GM18868 (cell line): ENCODE measurements at regions not wholly inside any gene's neighbourhood (a gene's known extent, or its start where the extent isn't known, plus 50 kb on each side); places are given as distances from the start of the nearest gene placed in this dataset.
A peak's percentile ranks its signal among the peaks of the same experiment; 100 is the strongest.

Experiments
- ATAC-seq: cut with Tn5 transposase; IDR thresholded peaks from one replicate; pipeline ENCODE4 v1.9.1; 2021; ENCODE audit warnings: mild to moderate bottlenecking, moderate library complexity; ENCODE audit not compliant: unreplicated experiment

DNA sequence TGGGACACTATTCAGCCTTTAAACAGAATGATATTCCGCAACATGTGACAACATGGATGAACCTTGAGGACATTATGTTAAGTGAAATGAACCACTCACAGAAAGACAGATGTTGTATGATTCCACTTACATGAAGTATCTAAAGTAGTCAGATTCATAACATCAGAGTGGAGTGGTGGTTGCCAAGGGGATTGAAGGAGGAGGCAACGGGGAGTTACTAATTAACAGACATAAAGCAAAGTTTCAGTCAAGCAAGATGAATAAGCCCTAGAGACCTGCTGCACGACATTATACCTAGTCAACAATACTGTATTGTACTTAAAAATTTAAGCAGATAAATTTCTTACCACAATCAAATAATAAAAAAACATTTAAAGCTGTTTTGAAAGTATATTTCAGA, 105.0 kb upstream of the NR0B1 start:
- ATAC-seq, result no peak

DNA sequence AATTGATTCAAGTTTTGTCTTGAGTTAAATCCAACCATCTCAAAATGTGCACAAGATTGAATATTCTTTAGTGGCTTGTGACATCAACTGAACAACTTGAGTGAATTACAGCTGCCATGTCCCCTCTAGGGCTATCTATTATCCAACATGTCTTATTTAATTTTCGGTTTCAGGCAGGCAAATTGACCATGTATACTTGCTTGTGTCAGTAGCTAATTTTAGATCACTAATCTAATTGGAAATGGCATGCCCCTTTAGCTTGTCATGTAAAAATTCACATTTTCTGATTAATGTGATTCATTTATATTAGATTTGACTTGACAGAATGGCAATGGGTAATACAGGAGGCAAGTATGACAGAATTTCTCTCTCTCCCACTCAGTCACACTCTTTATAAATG, 93.2 kb upstream of the NR0B1 start:
- no peak for ATAC-seq

DNA sequence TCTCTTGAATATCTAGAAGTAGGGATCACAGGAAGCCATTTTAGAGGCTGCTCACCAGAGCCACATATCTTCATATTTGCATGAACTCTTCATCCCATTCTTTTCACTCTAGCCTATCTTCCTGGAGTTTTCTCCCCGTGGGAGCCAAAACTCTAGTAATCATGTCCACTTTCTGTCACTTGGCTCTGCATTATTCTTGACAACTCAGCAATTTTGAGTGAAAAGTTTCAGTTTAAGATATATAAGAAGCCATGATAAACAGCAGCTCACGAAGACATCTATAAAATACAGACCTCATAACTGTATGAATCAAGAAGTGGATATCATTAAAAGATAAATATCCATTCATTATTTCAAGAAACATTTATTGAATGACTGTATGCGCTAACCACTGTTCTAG, 79.1 kb upstream of the NR0B1 start:
- no peak for ATAC-seq

DNA sequence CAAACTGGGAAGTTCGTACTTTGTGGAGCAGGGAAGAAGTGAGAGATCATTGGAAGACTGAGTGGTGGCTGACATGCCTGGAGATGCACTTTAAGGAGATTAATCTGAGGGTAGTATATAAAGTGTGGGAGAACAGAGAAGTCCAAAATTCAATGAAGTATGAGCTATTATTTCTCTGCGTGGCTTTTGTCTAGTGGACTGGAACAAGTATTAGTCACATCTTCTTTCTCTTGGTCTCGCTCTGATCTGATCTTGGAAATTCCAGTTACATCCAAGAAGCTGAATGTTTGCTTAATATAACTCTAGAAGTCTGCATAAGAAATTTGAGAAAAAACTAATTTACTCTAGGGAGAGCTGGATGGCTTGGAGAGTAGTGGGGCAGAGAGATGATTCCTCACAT, 64.8 kb upstream of the NR0B1 start:
- ATAC-seq, result no peak

DNA sequence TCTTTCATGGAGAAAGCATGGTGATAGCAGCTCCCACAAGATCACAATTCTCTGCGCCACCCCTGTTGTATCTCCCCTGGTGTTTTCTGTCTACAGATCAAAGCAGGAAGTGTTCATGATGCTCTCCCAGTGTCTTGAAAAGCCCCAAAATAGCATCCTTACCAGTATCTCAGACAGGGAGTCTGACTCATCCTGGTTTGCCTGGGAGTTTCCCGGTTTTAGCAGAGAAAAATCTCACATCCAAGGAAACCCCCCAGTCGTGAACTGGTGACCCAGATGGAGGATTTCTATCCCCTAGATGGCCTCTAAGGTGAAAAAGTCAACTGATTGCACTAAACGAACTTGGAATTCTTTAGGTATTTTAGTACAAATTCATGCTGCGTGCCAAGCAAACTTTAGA, 64.3 kb upstream of the NR0B1 start:
- peak; percentile 56 for ATAC-seq

DNA sequence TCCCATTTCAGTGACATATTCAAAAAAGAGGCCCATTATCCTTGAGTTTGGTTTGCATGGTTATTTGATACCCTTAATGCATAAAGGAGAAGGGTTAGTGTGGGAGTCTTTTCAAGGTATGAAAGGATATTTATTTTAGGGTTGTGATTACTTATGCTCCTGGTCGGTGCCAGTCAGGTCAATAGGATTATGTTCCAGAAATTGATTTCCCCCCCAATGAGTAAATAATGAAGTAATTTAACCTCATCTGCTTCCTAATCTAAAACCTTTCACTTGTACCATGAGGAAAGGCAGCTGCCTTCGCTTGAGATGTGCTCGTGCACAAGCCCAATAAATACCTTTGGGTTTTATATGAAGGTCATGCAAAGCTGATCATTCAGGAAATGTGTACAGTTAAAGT, 55.0 kb upstream of the NR0B1 start:
- ATAC-seq, result no peak
